CD14-positive monocyte (primary cell): ENCODE measurements at regions not wholly inside any gene's neighbourhood (a gene's known extent, or its start where the extent isn't known, plus 50 kb on each side); places are given as distances from the start of the nearest gene placed in this dataset.

ENCODE experiments used
- DNase-seq, 3 donors: peaks; one replicate each; pipeline ENCODE4 v3.0.0-alpha.2; 2011 to 2022
- H2AFZ ChIP-seq: 2 replicates; pipeline ENCODE4 v1.6.0; 2012; ENCODE audit warnings: mild to moderate bottlenecking, low read depth, low read length, inconsistent platforms; ENCODE audit not compliant: insufficient read depth, poor library complexity, severe bottlenecking
- H3K27ac ChIP-seq, 2 donors: 1 replicate in 1 of 2; 2 replicates in 1 of 2; pipeline ENCODE4 v1.5.1; 2012 to 2013; ENCODE audit warnings: low read length in 2 of 2, control low read depth in 1 of 2, inconsistent platforms in 1 of 2, low read depth in 1 of 2, mild to moderate bottlenecking in 1 of 2
- H3K27me3 ChIP-seq, 2 donors: one replicate each; pipeline versions ENCODE4 v1.6.0 to v1.6.1; 2011 to 2013; ENCODE audit warnings: low read length in 2 of 2; ENCODE audit not compliant: control insufficient read depth in 2 of 2, insufficient read depth in 2 of 2
- H3K36me3 ChIP-seq, 2 donors: replicated peaks in 1 of 2; 1 replicate in 1 of 2; 2 replicates in 1 of 2; pipeline versions ENCODE4 v1.5.1 to v1.6.1; 2012 to 2013; ENCODE audit warnings: low read length in 2 of 2, control low read depth in 1 of 2, inconsistent platforms in 1 of 2, mild to moderate bottlenecking in 1 of 2; ENCODE audit not compliant: insufficient read depth in 2 of 2, control insufficient read depth in 1 of 2
- H3K4me1 ChIP-seq, 2 donors: 1 replicate in 1 of 2; 2 replicates in 1 of 2; pipeline versions ENCODE4 v1.5.1 to v1.6.1; 2012 to 2013; ENCODE audit warnings: low read length in 2 of 2, control low read depth in 1 of 2, inconsistent platforms in 1 of 2, mild to moderate bottlenecking in 1 of 2, moderate library complexity in 1 of 2; ENCODE audit not compliant: insufficient read depth in 2 of 2, control insufficient read depth in 1 of 2
- H3K4me2 ChIP-seq: replicated peaks from 2 replicates; pipeline ENCODE3; 2012; ENCODE audit warnings: low read length, moderate library complexity, mild to moderate bottlenecking; ENCODE audit not compliant: poor library complexity, severe bottlenecking; ENCODE audit errors: extremely low read depth
- H3K4me3 ChIP-seq, 3 experiments: fragments of 200-600 bp in 1 of 3; sonication (generic) in 1 of 3; replicated peaks in 1 of 3; 1 replicate in 2 of 3; 2 replicates in 1 of 3; pipeline ENCODE4 v1.5.1; 2011 to 2013; ENCODE audit warnings: low read length in 3 of 3, mild to moderate bottlenecking in 3 of 3, control low read depth in 2 of 3, low read depth in 2 of 3, inconsistent platforms in 1 of 3, moderate library complexity in 1 of 3
- H3K79me2 ChIP-seq: 2 replicates; pipeline ENCODE4 v1.6.0; 2012; ENCODE audit warnings: mild to moderate bottlenecking, control low read depth, inconsistent platforms, low read length, moderate library complexity; ENCODE audit not compliant: insufficient read depth
- H3K9ac ChIP-seq: 2 replicates; pipeline ENCODE4 v1.6.0; 2017; ENCODE audit warnings: low read length, mild to moderate bottlenecking; ENCODE audit not compliant: insufficient read depth, poor library complexity, severe bottlenecking
- H3K9me3 ChIP-seq, 2 donors: replicated peaks in 1 of 2; 1 replicate in 1 of 2; 2 replicates in 1 of 2; pipeline versions ENCODE4 v1.5.1 to v1.6.1; 2012 to 2013; ENCODE audit warnings: low read length in 2 of 2, control low read depth in 1 of 2; ENCODE audit not compliant: control insufficient read depth in 1 of 2, insufficient read depth in 1 of 2
- H4K20me1 ChIP-seq: 2 replicates; pipeline ENCODE4 v1.6.0; 2012; ENCODE audit warnings: mild to moderate bottlenecking, low read length, control low read depth, moderate library complexity; ENCODE audit not compliant: insufficient read depth
- H3K27ac Mint-ChIP-seq, 7 donors: one replicate each; pipeline ENCODE4 v1.8.0; 2020; ENCODE audit warnings: mild to moderate bottlenecking in 7 of 7, mixed read lengths in 7 of 7, moderate library complexity in 6 of 7, inconsistent platforms in 2 of 7
- H3K27me3 Mint-ChIP-seq, 3 donors: one replicate each; pipeline ENCODE4 v1.8.0; 2021 to 2022; ENCODE audit warnings: low read depth in 3 of 3, mild to moderate bottlenecking in 3 of 3, mixed read lengths in 3 of 3, moderate library complexity in 3 of 3, inconsistent platforms in 1 of 3
- H3K36me3 Mint-ChIP-seq, 2 donors: one replicate each; pipeline ENCODE4 v1.8.0; 2020; ENCODE audit warnings: mixed read lengths in 2 of 2, inconsistent platforms in 1 of 2, mild to moderate bottlenecking in 1 of 2
- H3K4me1 Mint-ChIP-seq: one replicate; pipeline ENCODE4 v1.8.0; 2020; ENCODE audit warnings: mild to moderate bottlenecking, mixed read lengths
- H3K4me3 Mint-ChIP-seq, 2 donors: one replicate each; pipeline ENCODE4 v1.8.0; 2020; ENCODE audit warnings: mild to moderate bottlenecking in 2 of 2, mixed read lengths in 2 of 2, moderate library complexity in 1 of 2
- H3K9me3 Mint-ChIP-seq, 7 donors: one replicate each; pipeline ENCODE4 v1.8.0; 2020 to 2022; ENCODE audit warnings: mixed read lengths in 7 of 7, mild to moderate bottlenecking in 6 of 7, moderate library complexity in 6 of 7, inconsistent platforms in 2 of 7
- WGBS: methylation state at CpG from one replicate; pipeline ENCODE4 v1.1.5; 2013; ENCODE audit warnings: missing lambda C conversion rate; ENCODE audit not compliant: insufficient coverage; 5-methylcytosine and 5-hydroxymethylcytosine counted together
- intact Hi-C, 2 donors: fragments of 100-400 bp; cut with micrococcal nuclease; formaldehyde crosslinking; loops; one replicate each; pipeline versions ENCODE4 v1.15.0 to v1.15.1; 2023
- TF ChIP-seq, protein P1 (sequence below): fragments of 200-600 bp; IDR thresholded peaks from one replicate; pipeline ENCODE4 v1.8.0; 2022; ENCODE audit warnings: antibody characterized with exemption, mild to moderate bottlenecking

DNA sequence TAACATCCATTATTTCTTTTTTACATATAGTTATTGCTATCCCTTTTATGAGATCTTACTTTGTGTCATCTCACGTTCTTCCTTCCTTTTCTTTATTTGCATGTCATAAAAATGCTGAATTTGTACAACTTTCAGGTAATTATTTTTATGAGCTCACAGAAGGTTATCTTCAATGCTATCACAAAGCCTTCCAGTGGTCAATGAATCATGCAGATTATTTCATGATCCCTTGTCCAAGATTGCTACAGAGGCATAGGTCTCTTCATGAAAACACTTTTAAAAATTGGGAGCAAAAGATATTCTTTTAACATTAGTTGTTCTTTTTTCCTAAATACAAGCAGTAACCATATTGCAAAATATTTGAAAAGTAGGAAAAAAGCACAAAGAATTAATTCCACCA lies 880.1 kb upstream of the NR2F2 start:
- no CpG with 5 or more reads among the region's 1 CpG for WGBS
- no peaks in the 10 kb centered on the region for H3K27me3 ChIP-seq
- H3K36me3 ChIP-seq = no peaks in the 10 kb centered on the region
- no peak overlapping the region for H3K27ac Mint-ChIP-seq
- no peaks in the 10 kb centered on the region for H3K4me1 ChIP-seq
- H4K20me1 ChIP-seq = no peaks in the 10 kb centered on the region
- H3K36me3 Mint-ChIP-seq = no peaks in the 10 kb centered on the region
- TF ChIP-seq, protein P1, sequence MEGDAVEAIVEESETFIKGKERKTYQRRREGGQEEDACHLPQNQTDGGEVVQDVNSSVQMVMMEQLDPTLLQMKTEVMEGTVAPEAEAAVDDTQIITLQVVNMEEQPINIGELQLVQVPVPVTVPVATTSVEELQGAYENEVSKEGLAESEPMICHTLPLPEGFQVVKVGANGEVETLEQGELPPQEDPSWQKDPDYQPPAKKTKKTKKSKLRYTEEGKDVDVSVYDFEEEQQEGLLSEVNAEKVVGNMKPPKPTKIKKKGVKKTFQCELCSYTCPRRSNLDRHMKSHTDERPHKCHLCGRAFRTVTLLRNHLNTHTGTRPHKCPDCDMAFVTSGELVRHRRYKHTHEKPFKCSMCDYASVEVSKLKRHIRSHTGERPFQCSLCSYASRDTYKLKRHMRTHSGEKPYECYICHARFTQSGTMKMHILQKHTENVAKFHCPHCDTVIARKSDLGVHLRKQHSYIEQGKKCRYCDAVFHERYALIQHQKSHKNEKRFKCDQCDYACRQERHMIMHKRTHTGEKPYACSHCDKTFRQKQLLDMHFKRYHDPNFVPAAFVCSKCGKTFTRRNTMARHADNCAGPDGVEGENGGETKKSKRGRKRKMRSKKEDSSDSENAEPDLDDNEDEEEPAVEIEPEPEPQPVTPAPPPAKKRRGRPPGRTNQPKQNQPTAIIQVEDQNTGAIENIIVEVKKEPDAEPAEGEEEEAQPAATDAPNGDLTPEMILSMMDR = no peak
- intact Hi-C loops = no loop called here
- H3K4me2 ChIP-seq = no peak overlapping the region
- H3K9me3 ChIP-seq = no peaks in the 10 kb centered on the region
- peaks cover 0 to 5% (median 0%) of the 10 kb centered on the region in 7 donors for H3K9me3 Mint-ChIP-seq
- DNase-seq = no peak
- no peak overlapping the region for H3K27ac ChIP-seq
- H3K4me3 ChIP-seq = no peak overlapping the region
- no peak overlapping the region for H3K9ac ChIP-seq
- H3K4me1 Mint-ChIP-seq = no peaks in the 10 kb centered on the region
- no peak overlapping the region for H3K4me3 Mint-ChIP-seq
- no peaks in the 10 kb centered on the region for H3K79me2 ChIP-seq
- no peak overlapping the region for H2AFZ ChIP-seq
- peaks cover 1 to 8% (median 1%) of the 10 kb centered on the region in 3 donors for H3K27me3 Mint-ChIP-seq

DNA sequence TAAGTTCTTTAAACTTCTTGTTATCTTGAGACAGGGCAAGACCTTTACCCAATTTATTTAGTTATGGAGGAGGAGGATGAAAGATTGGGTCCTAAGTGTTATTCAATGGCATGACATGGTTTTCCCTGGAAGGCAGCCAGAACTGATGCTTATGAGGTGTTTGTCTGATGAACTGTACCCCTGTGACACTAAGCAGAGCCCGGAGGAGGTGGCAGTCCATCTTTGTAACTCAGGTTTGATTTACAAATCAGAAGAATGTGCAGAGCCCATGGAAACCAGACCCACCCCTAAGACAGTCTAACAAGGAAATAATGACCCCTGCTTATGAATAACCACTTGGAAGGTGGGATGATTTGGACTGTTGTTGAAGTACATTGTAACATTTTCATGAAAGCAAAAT lies 878.6 kb upstream of the NR2F2 start:
- Histone ChIP-seq H4K20me1 (no peaks in the 10 kb centered on the region), H3K9ac (no peak overlapping the region), H3K4me1 (no peaks in the 10 kb centered on the region), H2AFZ (no peak overlapping the region), H3K4me2 (no peak overlapping the region), H3K4me3 (no peak overlapping the region), H3K27ac (no peak overlapping the region), H3K27me3 (no peaks in the 10 kb centered on the region), H3K79me2 (no peaks in the 10 kb centered on the region), H3K9me3 (no peaks in the 10 kb centered on the region), H3K36me3 (no peaks in the 10 kb centered on the region)
- Mint-ChIP-seq H3K27ac (no peak overlapping the region), H3K4me3 (no peak overlapping the region), H3K27me3 (peaks cover 1 to 9% (median 1%) of the 10 kb centered on the region in 3 donors), H3K4me1 (no peaks in the 10 kb centered on the region), H3K36me3 (no peaks in the 10 kb centered on the region), H3K9me3 (peaks cover 0 to 3% (median 0%) of the 10 kb centered on the region in 7 donors)
- TF ChIP-seq, protein P1 = no peak
- WGBS = no CpG with 5 or more reads among the region's 1 CpG
- no peak for DNase-seq
- intact Hi-C loops = no loop called here
